GM23248 (cell line): ENCODE measurements at regions not wholly inside any gene's neighbourhood (a gene's known extent, or its start where the extent isn't known, plus 50 kb on each side); places are given as distances from the start of the nearest gene placed in this dataset.

Experiments
- EZH2 ChIP-seq: fragments of 200-600 bp; sonication (generic); IDR thresholded peaks from 2 replicates; pipeline ENCODE4 v1.6.1; 2018; ENCODE audit warnings: antibody characterized with exemption, mild to moderate bottlenecking; ENCODE audit not compliant: insufficient read depth, poor library complexity, severe bottlenecking
- EZH2phosphoT487 ChIP-seq: fragments of 200-600 bp; sonication (generic); IDR thresholded peaks from 2 replicates; pipeline ENCODE4 v1.6.1; 2018; ENCODE audit warnings: antibody characterized with exemption, moderate library complexity, mild to moderate bottlenecking, low read depth; ENCODE audit not compliant: insufficient read depth

DNA sequence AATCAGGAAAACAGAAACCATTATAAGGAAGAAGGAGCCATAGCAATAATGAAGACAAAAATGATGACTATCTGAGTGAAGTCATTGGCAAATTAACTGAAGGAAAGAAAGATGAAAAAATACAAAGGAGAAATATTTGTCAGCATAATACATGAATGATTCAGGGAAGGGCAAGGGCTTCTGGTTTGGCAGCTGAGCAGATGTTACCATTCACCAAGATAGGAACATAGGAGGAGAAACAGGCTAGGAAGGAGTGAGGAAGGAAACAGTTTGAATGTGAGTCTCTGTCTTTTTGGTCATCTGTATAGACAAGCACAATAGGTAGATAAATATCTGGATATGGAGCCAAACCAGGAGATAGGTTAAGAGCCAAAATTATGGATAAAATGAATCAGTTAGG, 296.0 kb downstream of the ISL1 start:
- no peak for TF ChIP-seq EZH2phosphoT487
- TF ChIP-seq EZH2 = no peak
